ENCODE measurements at regions not wholly inside any gene's neighbourhood (a gene's known extent, or its start where the extent isn't known, plus 50 kb on each side); places are given as distances from the start of the nearest gene placed in this dataset.

GRCh38 chr11:104394508-104394907 lies 230.6 kb upstream of the PDGFD start:
- H2BK15ac ChIP-seq (ENCODE audit: low read length): no peak overlapping the region
- no peaks in the 10 kb centered on the region for H3K27me3 ChIP-seq (ENCODE audit: control insufficient read depth in 3 of 3, insufficient read depth in 3 of 3, low read depth in 1 of 3, low read length in 3 of 3)
- no peak overlapping the region for H3K4me2 ChIP-seq (ENCODE audit: insufficient read depth, low read length, poor library complexity, severe bottlenecking)
- no peak overlapping the region for H3K4ac ChIP-seq (ENCODE audit: low read length)
- H4K8ac ChIP-seq (ENCODE audit: low read depth, low read length): no peak overlapping the region
- H3K14ac ChIP-seq (ENCODE audit: low read length): no peak overlapping the region
- no peak overlapping the region for H2BK5ac ChIP-seq (ENCODE audit: low read length)
- no peaks in the 10 kb centered on the region for H3K36me3 ChIP-seq (replicated peaks in 1 of 2; ENCODE audit: control insufficient read depth in 2 of 2, insufficient read depth in 2 of 2, low read length in 2 of 2)
- no peak overlapping the region for H2AFZ ChIP-seq (ENCODE audit: low read length)
- no peak overlapping the region for H4K91ac ChIP-seq (ENCODE audit: low read depth, low read length, poor library complexity)
- no peaks in the 10 kb centered on the region for H3K4me1 ChIP-seq (ENCODE audit: control insufficient read depth in 2 of 2, insufficient read depth in 1 of 2, low read depth in 1 of 2, low read length in 2 of 2)
- H2AK5ac ChIP-seq (ENCODE audit: low read depth, low read length): no peak overlapping the region
- no peak overlapping the region for H3K27ac ChIP-seq (replicated peaks; ENCODE audit: low read length)
- H3K23ac ChIP-seq (ENCODE audit: low read depth, low read length, poor library complexity): no peak overlapping the region
- H3K4me3 ChIP-seq (ENCODE audit: low read length in 2 of 2): no peak overlapping the region
- no peaks in the 10 kb centered on the region for H3K79me1 ChIP-seq (ENCODE audit: low read depth, low read length)
- H2BK12ac ChIP-seq (ENCODE audit: low read length): no peak overlapping the region
- WGBS, 2 donors (ENCODE audit: extremely low coverage in 2 of 2, insufficient read length in 2 of 2, insufficient replicate concordance in 1 of 2): no CpG with 5 or more reads among the region's 1 CpG
- no peaks in the 10 kb centered on the region for H3K9me3 ChIP-seq (replicated peaks in 1 of 2; ENCODE audit: control insufficient read depth in 2 of 2, insufficient read depth in 1 of 2, low read depth in 1 of 2, low read length in 2 of 2)
- H2BK120ac ChIP-seq (ENCODE audit: low read depth, low read length): no peak overlapping the region
- H3K9ac ChIP-seq (ENCODE audit: low read depth, low read length, poor library complexity): no peak overlapping the region
- H3K18ac ChIP-seq (ENCODE audit: low read length): no peak overlapping the region
- DNase-seq (ENCODE audit: low spot score): no peak

GRCh38 chr11:104390651-104391050 lies 226.7 kb upstream of the PDGFD start:
- Histone ChIP-seq H3K27me3 (ENCODE audit: control insufficient read depth in 3 of 3, insufficient read depth in 3 of 3, low read depth in 1 of 3, low read length in 3 of 3) (no peaks in the 10 kb centered on the region), H2BK15ac (ENCODE audit: low read length) (no peak overlapping the region)
- DNase-seq (ENCODE audit: low spot score): no peak

GRCh38 chr11:104385884-104386283 lies 221.9 kb upstream of the PDGFD start:
- no peak overlapping the region for H2AFZ ChIP-seq (ENCODE audit: low read length)
- H2BK15ac ChIP-seq (ENCODE audit: low read length): no peak overlapping the region
- DNase-seq (ENCODE audit: low spot score): no peak
- no peak overlapping the region for H3K14ac ChIP-seq (ENCODE audit: low read length)
- H2AK5ac ChIP-seq (ENCODE audit: low read depth, low read length): no peak overlapping the region
- H4K8ac ChIP-seq (ENCODE audit: low read depth, low read length): no peak overlapping the region
- H3K4me3 ChIP-seq (ENCODE audit: low read length in 2 of 2): no peak overlapping the region
- H3K9me3 ChIP-seq (replicated peaks in 1 of 2; ENCODE audit: control insufficient read depth in 2 of 2, insufficient read depth in 1 of 2, low read depth in 1 of 2, low read length in 2 of 2): no peaks in the 10 kb centered on the region
- H3K36me3 ChIP-seq (replicated peaks in 1 of 2; ENCODE audit: control insufficient read depth in 2 of 2, insufficient read depth in 2 of 2, low read length in 2 of 2): no peaks in the 10 kb centered on the region
- no peak overlapping the region for H2BK12ac ChIP-seq (ENCODE audit: low read length)
- H3K27me3 ChIP-seq (ENCODE audit: control insufficient read depth in 3 of 3, insufficient read depth in 3 of 3, low read depth in 1 of 3, low read length in 3 of 3): no peaks in the 10 kb centered on the region
- no peak overlapping the region for H3K4me2 ChIP-seq (ENCODE audit: insufficient read depth, low read length, poor library complexity, severe bottlenecking)
- no peaks in the 10 kb centered on the region for H3K79me1 ChIP-seq (ENCODE audit: low read depth, low read length)
- no peak overlapping the region for H3K4ac ChIP-seq (ENCODE audit: low read length)
- H4K91ac ChIP-seq (ENCODE audit: low read depth, low read length, poor library complexity): no peak overlapping the region
- H2BK5ac ChIP-seq (ENCODE audit: low read length): no peak overlapping the region
- no CpG with 5 or more reads among the region's 1 CpG for WGBS, 2 donors (ENCODE audit: extremely low coverage in 2 of 2, insufficient read length in 2 of 2, insufficient replicate concordance in 1 of 2)
- H3K23ac ChIP-seq (ENCODE audit: low read depth, low read length, poor library complexity): no peak overlapping the region
- no peak overlapping the region for H3K18ac ChIP-seq (ENCODE audit: low read length)
- H3K27ac ChIP-seq (replicated peaks; ENCODE audit: low read length): no peak overlapping the region
- no peak overlapping the region for H2BK120ac ChIP-seq (ENCODE audit: low read depth, low read length)
- no peaks in the 10 kb centered on the region for H3K4me1 ChIP-seq (ENCODE audit: control insufficient read depth in 2 of 2, insufficient read depth in 1 of 2, low read depth in 1 of 2, low read length in 2 of 2)
- no peak overlapping the region for H3K9ac ChIP-seq (ENCODE audit: low read depth, low read length, poor library complexity)

More at GRCh38 chr11:104390651-104391050, 226.7 kb upstream of the PDGFD start:
- no peaks in the 10 kb centered on the region for H3K4me1 ChIP-seq (ENCODE audit: control insufficient read depth in 2 of 2, insufficient read depth in 1 of 2, low read depth in 1 of 2, low read length in 2 of 2)
- H3K23ac ChIP-seq (ENCODE audit: low read depth, low read length, poor library complexity): no peak overlapping the region
- no peak overlapping the region for H4K91ac ChIP-seq (ENCODE audit: low read depth, low read length, poor library complexity)
- no peak overlapping the region for H2BK12ac ChIP-seq (ENCODE audit: low read length)
- no peak overlapping the region for H2AK5ac ChIP-seq (ENCODE audit: low read depth, low read length)
- H3K4ac ChIP-seq (ENCODE audit: low read length): no peak overlapping the region
- no peak overlapping the region for H3K9ac ChIP-seq (ENCODE audit: low read depth, low read length, poor library complexity)
- no peak overlapping the region for H3K4me3 ChIP-seq (ENCODE audit: low read length in 2 of 2)
- H2BK120ac ChIP-seq (ENCODE audit: low read depth, low read length): no peak overlapping the region
- H2AFZ ChIP-seq (ENCODE audit: low read length): peak overlapping the region; percentile 49
- WGBS, 2 donors (ENCODE audit: extremely low coverage in 2 of 2, insufficient read length in 2 of 2, insufficient replicate concordance in 1 of 2): no CpG with 5 or more reads among the region's 4 CpGs
- H3K36me3 ChIP-seq (replicated peaks in 1 of 2; ENCODE audit: control insufficient read depth in 2 of 2, insufficient read depth in 2 of 2, low read length in 2 of 2): no peaks in the 10 kb centered on the region
- no peaks in the 10 kb centered on the region for H3K79me1 ChIP-seq (ENCODE audit: low read depth, low read length)
- H3K9me3 ChIP-seq (replicated peaks in 1 of 2; ENCODE audit: control insufficient read depth in 2 of 2, insufficient read depth in 1 of 2, low read depth in 1 of 2, low read length in 2 of 2): no peaks in the 10 kb centered on the region
- H2BK5ac ChIP-seq (ENCODE audit: low read length): no peak overlapping the region
- H3K18ac ChIP-seq (ENCODE audit: low read length): no peak overlapping the region
- H3K27ac ChIP-seq (replicated peaks; ENCODE audit: low read length): no peak overlapping the region
- H4K8ac ChIP-seq (ENCODE audit: low read depth, low read length): no peak overlapping the region
- H3K14ac ChIP-seq (ENCODE audit: low read length): no peak overlapping the region
- H3K4me2 ChIP-seq (ENCODE audit: insufficient read depth, low read length, poor library complexity, severe bottlenecking): no peak overlapping the region

GRCh38 chr11:104380358-104380757 lies 216.4 kb upstream of the PDGFD start:
- H3K4me3 ChIP-seq (ENCODE audit: low read length in 2 of 2): no peak overlapping the region
- no peaks in the 10 kb centered on the region for H3K79me1 ChIP-seq (ENCODE audit: low read depth, low read length)
- H3K27ac ChIP-seq (replicated peaks; ENCODE audit: low read length): no peak overlapping the region
- H3K14ac ChIP-seq (ENCODE audit: low read length): no peak overlapping the region
- H4K8ac ChIP-seq (ENCODE audit: low read depth, low read length): no peak overlapping the region
- H3K18ac ChIP-seq (ENCODE audit: low read length): no peak overlapping the region
- no peak overlapping the region for H2BK120ac ChIP-seq (ENCODE audit: low read depth, low read length)
- H3K9ac ChIP-seq (ENCODE audit: low read depth, low read length, poor library complexity): no peak overlapping the region
- H3K27me3 ChIP-seq (ENCODE audit: control insufficient read depth in 3 of 3, insufficient read depth in 3 of 3, low read depth in 1 of 3, low read length in 3 of 3): no peaks in the 10 kb centered on the region
- no peak overlapping the region for H4K91ac ChIP-seq (ENCODE audit: low read depth, low read length, poor library complexity)
- H3K36me3 ChIP-seq (replicated peaks in 1 of 2; ENCODE audit: control insufficient read depth in 2 of 2, insufficient read depth in 2 of 2, low read length in 2 of 2): no peaks in the 10 kb centered on the region
- no peak overlapping the region for H3K23ac ChIP-seq (ENCODE audit: low read depth, low read length, poor library complexity)
- H3K4me2 ChIP-seq (ENCODE audit: insufficient read depth, low read length, poor library complexity, severe bottlenecking): no peak overlapping the region
- H3K9me3 ChIP-seq (replicated peaks in 1 of 2; ENCODE audit: control insufficient read depth in 2 of 2, insufficient read depth in 1 of 2, low read depth in 1 of 2, low read length in 2 of 2): no peaks in the 10 kb centered on the region
- H2BK12ac ChIP-seq (ENCODE audit: low read length): no peak overlapping the region
- DNase-seq (ENCODE audit: low spot score): no peak
- no peaks in the 10 kb centered on the region for H3K4me1 ChIP-seq (ENCODE audit: control insufficient read depth in 2 of 2, insufficient read depth in 1 of 2, low read depth in 1 of 2, low read length in 2 of 2)
- no peak overlapping the region for H2AFZ ChIP-seq (ENCODE audit: low read length)
- no peak overlapping the region for H2BK15ac ChIP-seq (ENCODE audit: low read length)
- no peak overlapping the region for H2BK5ac ChIP-seq (ENCODE audit: low read length)
- no peak overlapping the region for H3K4ac ChIP-seq (ENCODE audit: low read length)
- H2AK5ac ChIP-seq (ENCODE audit: low read depth, low read length): no peak overlapping the region

All from neuronal stem cell (in vitro differentiated cells).